ENCODE measurements at regions not wholly inside any gene's neighbourhood (a gene's known extent, or its start where the extent isn't known, plus 50 kb on each side); places are given as distances from the start of the nearest gene placed in this dataset.

DNA sequence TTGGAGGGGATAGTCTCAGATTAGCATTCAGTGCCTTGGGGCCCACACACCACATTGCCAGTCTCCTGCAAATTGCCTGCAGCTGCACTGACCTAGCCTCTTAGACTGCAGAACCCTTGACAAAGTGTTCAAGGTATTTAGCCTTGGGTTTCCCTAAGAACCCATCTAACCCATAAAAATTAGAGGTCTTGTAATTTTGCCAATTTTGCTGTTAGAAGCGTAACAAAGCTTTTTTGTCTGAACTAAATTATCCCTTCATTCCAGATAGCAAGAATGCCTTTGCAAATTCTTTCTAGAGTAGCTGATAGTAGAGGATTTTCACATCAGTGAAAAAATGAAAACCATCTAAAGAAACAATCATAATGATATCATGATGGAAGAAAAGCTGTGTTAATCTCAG is 74.0 kb upstream of the CCNG1 start:
- TF ChIP-seq, protein P1, sequence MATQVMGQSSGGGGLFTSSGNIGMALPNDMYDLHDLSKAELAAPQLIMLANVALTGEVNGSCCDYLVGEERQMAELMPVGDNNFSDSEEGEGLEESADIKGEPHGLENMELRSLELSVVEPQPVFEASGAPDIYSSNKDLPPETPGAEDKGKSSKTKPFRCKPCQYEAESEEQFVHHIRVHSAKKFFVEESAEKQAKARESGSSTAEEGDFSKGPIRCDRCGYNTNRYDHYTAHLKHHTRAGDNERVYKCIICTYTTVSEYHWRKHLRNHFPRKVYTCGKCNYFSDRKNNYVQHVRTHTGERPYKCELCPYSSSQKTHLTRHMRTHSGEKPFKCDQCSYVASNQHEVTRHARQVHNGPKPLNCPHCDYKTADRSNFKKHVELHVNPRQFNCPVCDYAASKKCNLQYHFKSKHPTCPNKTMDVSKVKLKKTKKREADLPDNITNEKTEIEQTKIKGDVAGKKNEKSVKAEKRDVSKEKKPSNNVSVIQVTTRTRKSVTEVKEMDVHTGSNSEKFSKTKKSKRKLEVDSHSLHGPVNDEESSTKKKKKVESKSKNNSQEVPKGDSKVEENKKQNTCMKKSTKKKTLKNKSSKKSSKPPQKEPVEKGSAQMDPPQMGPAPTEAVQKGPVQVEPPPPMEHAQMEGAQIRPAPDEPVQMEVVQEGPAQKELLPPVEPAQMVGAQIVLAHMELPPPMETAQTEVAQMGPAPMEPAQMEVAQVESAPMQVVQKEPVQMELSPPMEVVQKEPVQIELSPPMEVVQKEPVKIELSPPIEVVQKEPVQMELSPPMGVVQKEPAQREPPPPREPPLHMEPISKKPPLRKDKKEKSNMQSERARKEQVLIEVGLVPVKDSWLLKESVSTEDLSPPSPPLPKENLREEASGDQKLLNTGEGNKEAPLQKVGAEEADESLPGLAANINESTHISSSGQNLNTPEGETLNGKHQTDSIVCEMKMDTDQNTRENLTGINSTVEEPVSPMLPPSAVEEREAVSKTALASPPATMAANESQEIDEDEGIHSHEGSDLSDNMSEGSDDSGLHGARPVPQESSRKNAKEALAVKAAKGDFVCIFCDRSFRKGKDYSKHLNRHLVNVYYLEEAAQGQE (IDR thresholded peaks at IDR 0.05; ENCODE audit: insufficient read depth in 1 of 2, low read depth in 2 of 2, low read length in 1 of 2) = no peak
- TF ChIP-seq SIN3A (IDR thresholded peaks at IDR 0.05; ENCODE audit: borderline replicate concordance, insufficient read depth, low read depth, low read length) (no peak), POLR2AphosphoS5 (IDR thresholded peaks at IDR 0.05; ENCODE audit: low read depth, low read length) (no peak), TCF7L2 (IDR thresholded peaks at IDR 0.05; ENCODE audit: low read depth, low read length) (no peak)
- TF ChIP-seq, protein P2, sequence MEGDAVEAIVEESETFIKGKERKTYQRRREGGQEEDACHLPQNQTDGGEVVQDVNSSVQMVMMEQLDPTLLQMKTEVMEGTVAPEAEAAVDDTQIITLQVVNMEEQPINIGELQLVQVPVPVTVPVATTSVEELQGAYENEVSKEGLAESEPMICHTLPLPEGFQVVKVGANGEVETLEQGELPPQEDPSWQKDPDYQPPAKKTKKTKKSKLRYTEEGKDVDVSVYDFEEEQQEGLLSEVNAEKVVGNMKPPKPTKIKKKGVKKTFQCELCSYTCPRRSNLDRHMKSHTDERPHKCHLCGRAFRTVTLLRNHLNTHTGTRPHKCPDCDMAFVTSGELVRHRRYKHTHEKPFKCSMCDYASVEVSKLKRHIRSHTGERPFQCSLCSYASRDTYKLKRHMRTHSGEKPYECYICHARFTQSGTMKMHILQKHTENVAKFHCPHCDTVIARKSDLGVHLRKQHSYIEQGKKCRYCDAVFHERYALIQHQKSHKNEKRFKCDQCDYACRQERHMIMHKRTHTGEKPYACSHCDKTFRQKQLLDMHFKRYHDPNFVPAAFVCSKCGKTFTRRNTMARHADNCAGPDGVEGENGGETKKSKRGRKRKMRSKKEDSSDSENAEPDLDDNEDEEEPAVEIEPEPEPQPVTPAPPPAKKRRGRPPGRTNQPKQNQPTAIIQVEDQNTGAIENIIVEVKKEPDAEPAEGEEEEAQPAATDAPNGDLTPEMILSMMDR (IDR thresholded peaks at IDR 0.05) = no peak
- Histone ChIP-seq H3K4me1 (ENCODE audit: control insufficient read depth, insufficient read depth, low read length) (no peaks in the 10 kb centered on the region), H3K27ac (ENCODE audit: low read length) (no peak overlapping the region), H3K27me3 (ENCODE audit: control insufficient read depth, insufficient read depth, low read length) (no peaks in the 10 kb centered on the region), H3K9me3 (ENCODE audit: control insufficient read depth, insufficient read depth, low read depth, low read length) (0 out of 2 replicates have a peak, but pooled peaks cover 3% of the 10 kb centered on the region), H3K36me3 (ENCODE audit: control insufficient read depth, insufficient read depth, low read length) (no peaks in the 10 kb centered on the region), H3K4me3 (ENCODE audit: low read depth in 2 of 2, low read length in 2 of 2) (no peak overlapping the region)
- in situ Hi-C loops (cut with HindIII; ENCODE audit: low pct_unique_long_range_greater_than_20kb, low sequenced_read_pairs) (no loop called here), intact Hi-C loops (cut with micrococcal nuclease; ENCODE audit: unreplicated experiment) (no loop called here)
- POLR2A ChIA-PET = no interaction called here
- ATAC-seq (no peak), DNase-seq (ENCODE audit: low read depth, low spot score) (no peak)
- no TSS peak for BruUV-seq (replicated peaks)
- CTCF ChIA-PET = no interaction called here

- no peak overlapping the region for H3K27ac ChIP-seq (ENCODE audit: low read length)
- DNase-seq (ENCODE audit: low read depth, low spot score) (no peak), ATAC-seq (no peak)
- ChIA-PET CTCF (no interaction called here), POLR2A (no interaction called here)
- no peak overlapping the region for H3K4me3 ChIP-seq (ENCODE audit: low read depth in 2 of 2, low read length in 2 of 2)
- in situ Hi-C loops (cut with HindIII; ENCODE audit: low pct_unique_long_range_greater_than_20kb, low sequenced_read_pairs) = no loop called here
- 0 out of 2 replicates have a peak, but pooled peaks cover 3% of the 10 kb centered on the region for H3K9me3 ChIP-seq (ENCODE audit: control insufficient read depth, insufficient read depth, low read depth, low read length)
- no peaks in the 10 kb centered on the region for H3K4me1 ChIP-seq (ENCODE audit: control insufficient read depth, insufficient read depth, low read length)
- no peaks in the 10 kb centered on the region for H3K36me3 ChIP-seq (ENCODE audit: control insufficient read depth, insufficient read depth, low read length)
- BruUV-seq (replicated peaks) = no TSS peak
- TF ChIP-seq, protein P1 (IDR thresholded peaks at IDR 0.05; ENCODE audit: insufficient read depth in 1 of 2, low read depth in 2 of 2, low read length in 1 of 2) = no peak
- no peak for TF ChIP-seq POLR2AphosphoS5 (IDR thresholded peaks at IDR 0.05; ENCODE audit: low read depth, low read length)
- TF ChIP-seq, protein P2 (IDR thresholded peaks at IDR 0.05) = no peak
- no peak for TF ChIP-seq TCF7L2 (IDR thresholded peaks at IDR 0.05; ENCODE audit: low read depth, low read length)
- TF ChIP-seq SIN3A (IDR thresholded peaks at IDR 0.05; ENCODE audit: borderline replicate concordance, insufficient read depth, low read depth, low read length) = no peak
- no peaks in the 10 kb centered on the region for H3K27me3 ChIP-seq (ENCODE audit: control insufficient read depth, insufficient read depth, low read length)
- intact Hi-C loops (cut with micrococcal nuclease; ENCODE audit: unreplicated experiment) = no loop called here
Observed at GRCh38 chr5:163366757-163367156, 70.6 kb upstream of the CCNG1 start.

Data from Panc1 (cell line).